OCI-LY7 (cell line): ENCODE measurements at regions not wholly inside any gene's neighbourhood (a gene's known extent, or its start where the extent isn't known, plus 50 kb on each side); places are given as distances from the start of the nearest gene placed in this dataset.

Source experiments
- EZH2phosphoT487 ChIP-seq: fragments of 200-600 bp; sonication (generic); IDR thresholded peaks from 2 replicates; pipeline ENCODE4 v1.6.1; 2018; ENCODE audit warnings: low read depth, borderline replicate concordance, mild to moderate bottlenecking, mixed run types, antibody characterized with exemption, low read length, moderate library complexity, mixed read lengths
- TF ChIP-seq, protein P1 (sequence below): fragments of 200-600 bp; sonication (generic); conservative IDR thresholded peaks from 2 replicates; pipeline ENCODE4 v1.5.1; 2014; ENCODE audit warnings: mild to moderate bottlenecking, antibody characterized with exemption, low read length, moderate library complexity, mixed read lengths

DNA sequence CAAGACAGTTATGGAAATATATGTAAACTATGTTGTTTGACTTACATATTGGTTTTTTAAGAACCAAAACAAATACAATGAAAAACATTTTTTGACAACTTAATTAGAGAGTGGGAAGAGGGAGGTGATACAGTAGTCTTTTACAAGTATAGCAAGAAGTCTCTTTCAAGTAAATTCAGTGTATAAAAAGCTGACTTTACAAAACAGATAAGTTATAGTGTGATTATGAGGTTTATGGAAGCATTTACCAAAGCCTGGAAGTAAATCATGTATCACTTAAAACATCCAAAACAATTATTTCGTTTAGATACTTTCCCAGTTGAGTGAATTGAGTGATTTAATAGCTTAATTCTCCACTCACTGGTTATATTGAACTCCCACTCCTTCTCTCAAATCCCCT is 66.7 kb upstream of the SLC4A10 start:
- no peak for TF ChIP-seq EZH2phosphoT487
- TF ChIP-seq, protein P1, sequence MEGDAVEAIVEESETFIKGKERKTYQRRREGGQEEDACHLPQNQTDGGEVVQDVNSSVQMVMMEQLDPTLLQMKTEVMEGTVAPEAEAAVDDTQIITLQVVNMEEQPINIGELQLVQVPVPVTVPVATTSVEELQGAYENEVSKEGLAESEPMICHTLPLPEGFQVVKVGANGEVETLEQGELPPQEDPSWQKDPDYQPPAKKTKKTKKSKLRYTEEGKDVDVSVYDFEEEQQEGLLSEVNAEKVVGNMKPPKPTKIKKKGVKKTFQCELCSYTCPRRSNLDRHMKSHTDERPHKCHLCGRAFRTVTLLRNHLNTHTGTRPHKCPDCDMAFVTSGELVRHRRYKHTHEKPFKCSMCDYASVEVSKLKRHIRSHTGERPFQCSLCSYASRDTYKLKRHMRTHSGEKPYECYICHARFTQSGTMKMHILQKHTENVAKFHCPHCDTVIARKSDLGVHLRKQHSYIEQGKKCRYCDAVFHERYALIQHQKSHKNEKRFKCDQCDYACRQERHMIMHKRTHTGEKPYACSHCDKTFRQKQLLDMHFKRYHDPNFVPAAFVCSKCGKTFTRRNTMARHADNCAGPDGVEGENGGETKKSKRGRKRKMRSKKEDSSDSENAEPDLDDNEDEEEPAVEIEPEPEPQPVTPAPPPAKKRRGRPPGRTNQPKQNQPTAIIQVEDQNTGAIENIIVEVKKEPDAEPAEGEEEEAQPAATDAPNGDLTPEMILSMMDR = no peak
